ENCODE measurements at regions not wholly inside any gene's neighbourhood (a gene's known extent, or its start where the extent isn't known, plus 50 kb on each side); places are given as distances from the start of the nearest gene placed in this dataset.
"Not testable (repeated sequence)": the region's sequence is repeated elsewhere in the genome, so short reads cannot be mapped to it uniquely, and the experiment has no call there.

- H3K27me3 Mint-ChIP-seq: peaks cover 5 to 15% (median 11%) of the 10 kb centered on the region in 5 donors
- DNase-seq: no peak
- peaks cover 0 to 5% (median 0%) of the 10 kb centered on the region in 3 donors for H3K36me3 Mint-ChIP-seq
- no peaks in the 10 kb centered on the region for H3K9me3 Mint-ChIP-seq
- POLR2A ChIA-PET: no interaction called here
- H3K27ac Mint-ChIP-seq: no peak overlapping the region
- ATAC-seq: no peak
- no peaks in the 10 kb centered on the region for H3K4me1 Mint-ChIP-seq
- H3K4me3 Mint-ChIP-seq: no peak overlapping the region
These were observed 52.8 kb upstream of the ZFAND3 start for GRCh38 chr6:37766717-37767116.

- Mint-ChIP-seq H3K36me3 (peaks cover 0 to 3% (median 0%) of the 10 kb centered on the region in 3 donors), H3K4me1 (no peaks in the 10 kb centered on the region), H3K9me3 (no peaks in the 10 kb centered on the region), H3K4me3 (no peak overlapping the region), H3K27ac (no peak overlapping the region), H3K27me3 (peaks cover 3 to 14% (median 11%) of the 10 kb centered on the region in 5 donors)
- DNase-seq: no peak
- POLR2A ChIA-PET: no interaction called here
- no peak for ATAC-seq
These were observed 54.2 kb upstream of the ZFAND3 start for GRCh38 chr6:37765182-37765775.

- H3K27ac Mint-ChIP-seq: no peak overlapping the region
- H3K36me3 Mint-ChIP-seq: no peaks in the 10 kb centered on the region
- no peak for ATAC-seq
- H3K4me1 Mint-ChIP-seq: no peaks in the 10 kb centered on the region
- no peak for DNase-seq
- H3K27me3 Mint-ChIP-seq: peaks cover 0 to 11% (median 9%) of the 10 kb centered on the region in 5 donors
- no peaks in the 10 kb centered on the region for H3K9me3 Mint-ChIP-seq
- no peak overlapping the region for H3K4me3 Mint-ChIP-seq
- POLR2A ChIA-PET: no interaction called here
These were observed 56.1 kb upstream of the ZFAND3 start for GRCh38 chr6:37763413-37763812.

- H3K27me3 Mint-ChIP-seq: peaks cover 0 to 11% (median 9%) of the 10 kb centered on the region in 5 donors
- peak overlapping the region in 1 of 10 donors; percentile 31 for H3K27ac Mint-ChIP-seq
- no peak overlapping the region for H3K4me3 Mint-ChIP-seq
- H3K36me3 Mint-ChIP-seq: no peaks in the 10 kb centered on the region
- no peak for DNase-seq
- ATAC-seq: no peak
- no peaks in the 10 kb centered on the region for H3K4me1 Mint-ChIP-seq
- no peaks in the 10 kb centered on the region for H3K9me3 Mint-ChIP-seq
- POLR2A ChIA-PET: no interaction called here
These were observed 56.7 kb upstream of the ZFAND3 start for GRCh38 chr6:37762806-37763205.

GRCh38 chr6:37761554-37762271, 57.8 kb upstream of the ZFAND3 start:
- POLR2A ChIA-PET: no interaction called here
- Mint-ChIP-seq H3K9me3 (no peaks in the 10 kb centered on the region), H3K27me3 (peaks cover 0 to 11% (median 4%) of the 10 kb centered on the region in 5 donors), H3K4me1 (no peaks in the 10 kb centered on the region), H3K27ac (no peak overlapping the region), H3K36me3 (no peaks in the 10 kb centered on the region), H3K4me3 (no peak overlapping the region)
- DNase-seq (no peak), ATAC-seq (no peak)

- DNase-seq (no peak), ATAC-seq (no peak)
- H3K4me3 Mint-ChIP-seq: no peak overlapping the region
- no peaks in the 10 kb centered on the region for H3K9me3 Mint-ChIP-seq
- H3K4me1 Mint-ChIP-seq: no peaks in the 10 kb centered on the region
- no peak overlapping the region for H3K27ac Mint-ChIP-seq
- POLR2A ChIA-PET: no interaction called here
- no peaks in the 10 kb centered on the region for H3K36me3 Mint-ChIP-seq
- peaks cover 0 to 6% (median 2%) of the 10 kb centered on the region in 5 donors for H3K27me3 Mint-ChIP-seq
These were observed 60.0 kb upstream of the ZFAND3 start for GRCh38 chr6:37759221-37760144.

- DNase-seq (no peak), ATAC-seq (no peak)
- Mint-ChIP-seq H3K27ac (no peak overlapping the region), H3K9me3 (no peaks in the 10 kb centered on the region), H3K27me3 (peaks cover 1 to 6% (median 4%) of the 10 kb centered on the region in 5 donors), H3K4me3 (no peak overlapping the region), H3K36me3 (no peaks in the 10 kb centered on the region), H3K4me1 (no peaks in the 10 kb centered on the region)
- POLR2A ChIA-PET: no interaction called here
These were observed 60.9 kb upstream of the ZFAND3 start for GRCh38 chr6:37758647-37759046.

GRCh38 chr6:37758234-37758633, 60.6 kb upstream of the MDGA1 start:
- DNase-seq (no peak), ATAC-seq (no peak)
- H3K9me3 Mint-ChIP-seq: no peaks in the 10 kb centered on the region
- H3K27ac Mint-ChIP-seq: no peak overlapping the region
- H3K4me3 Mint-ChIP-seq: no peak overlapping the region
- peaks cover 2 to 7% (median 5%) of the 10 kb centered on the region in 5 donors for H3K27me3 Mint-ChIP-seq
- no peaks in the 10 kb centered on the region for H3K36me3 Mint-ChIP-seq
- POLR2A ChIA-PET: no interaction called here
- no peaks in the 10 kb centered on the region for H3K4me1 Mint-ChIP-seq

GRCh38 chr6:37757381-37757780, 59.7 kb upstream of the MDGA1 start:
- Mint-ChIP-seq H3K4me1 (no peaks in the 10 kb centered on the region), H3K27me3 (peaks cover 2 to 11% (median 5%) of the 10 kb centered on the region in 5 donors), H3K27ac (no peak overlapping the region)

GRCh38 chr6:37756135-37756534, 58.5 kb upstream of the MDGA1 start:
- H3K27ac Mint-ChIP-seq: peak overlapping the region in 1 of 10 donors; percentile 46
- no peaks in the 10 kb centered on the region for H3K4me1 Mint-ChIP-seq
- H3K4me3 Mint-ChIP-seq: no peak overlapping the region

More at GRCh38 chr6:37757381-37757780, 59.7 kb upstream of the MDGA1 start:
- H3K4me3 Mint-ChIP-seq: no peak overlapping the region
- no peak for ATAC-seq
- no peaks in the 10 kb centered on the region for H3K36me3 Mint-ChIP-seq
- DNase-seq: no peak
- POLR2A ChIA-PET: no interaction called here
- no peaks in the 10 kb centered on the region for H3K9me3 Mint-ChIP-seq

GRCh38 chr6:37752718-37753117, 55.0 kb upstream of the MDGA1 start:
- DNase-seq: no peak
- Mint-ChIP-seq H3K27ac (no peak overlapping the region), H3K4me3 (no peak overlapping the region), H3K36me3 (peaks cover 0 to 3% (median 0%) of the 10 kb centered on the region in 3 donors), H3K27me3 (peaks cover 4 to 31% (median 7%) of the 10 kb centered on the region in 5 donors), H3K4me1 (no peaks in the 10 kb centered on the region), H3K9me3 (no peaks in the 10 kb centered on the region)
- POLR2A ChIA-PET: no interaction called here
- ATAC-seq: no peak

More at GRCh38 chr6:37756135-37756534, 58.5 kb upstream of the MDGA1 start:
- H3K36me3 Mint-ChIP-seq: no peaks in the 10 kb centered on the region
- H3K27me3 Mint-ChIP-seq: peaks cover 2 to 11% (median 6%) of the 10 kb centered on the region in 5 donors
- H3K9me3 Mint-ChIP-seq: no peaks in the 10 kb centered on the region
- no peak for ATAC-seq
- POLR2A ChIA-PET: no interaction called here
- no peak for DNase-seq

- POLR2A ChIA-PET, DNase-seq, H3K4me1 Mint-ChIP-seq, ATAC-seq, H3K9me3 Mint-ChIP-seq, H3K27ac Mint-ChIP-seq, H3K4me3 Mint-ChIP-seq, H3K36me3 Mint-ChIP-seq: not testable (repeated sequence)
- H3K27me3 Mint-ChIP-seq: peaks cover 4 to 31% (median 9%) of the 10 kb centered on the region in 5 donors
These were observed 51.7 kb upstream of the MDGA1 start for GRCh38 chr6:37749367-37749766.

- H3K27ac Mint-ChIP-seq: no peak overlapping the region
- no peak for ATAC-seq
- H3K9me3 Mint-ChIP-seq: no peaks in the 10 kb centered on the region
- no peak for DNase-seq
- peaks cover 4 to 25% (median 7%) of the 10 kb centered on the region in 5 donors for H3K27me3 Mint-ChIP-seq
- no peaks in the 10 kb centered on the region for H3K4me1 Mint-ChIP-seq
- H3K4me3 Mint-ChIP-seq: no peak overlapping the region
- peaks cover 0 to 3% (median 0%) of the 10 kb centered on the region in 3 donors for H3K36me3 Mint-ChIP-seq
- POLR2A ChIA-PET: no interaction called here
These were observed 50.4 kb upstream of the MDGA1 start for GRCh38 chr6:37748118-37748517.

All from naive thymus-derived CD8-positive, alpha-beta T cell (primary cell).